Esophagus squamous epithelium (tissue), 5 donors: ENCODE measurements at regions not wholly inside any gene's neighbourhood (a gene's known extent, or its start where the extent isn't known, plus 50 kb on each side); places are given as distances from the start of the nearest gene placed in this dataset.
A peak's percentile ranks its signal among the peaks of the same experiment; 100 is the strongest.

Source experiments
- DNase-seq: peaks from one replicate; lab custom pipeline; 2025; lab: John Stamatoyannopoulos, UW
- H3K27ac ChIP-seq, 4 donors: fragments of 200-600 bp; sonication (generic); one replicate each; pipeline ENCODE4 v1.5.1; 2016 to 2019; ENCODE audit warnings: mild to moderate bottlenecking in 1 of 4
- H3K27me3 ChIP-seq, 4 donors: fragments of 200-600 bp; sonication (generic); 1 replicate in 3 of 4; 2 replicates in 1 of 4; pipeline versions ENCODE4 v1.5.1 to v1.6.0; 2017 to 2021; ENCODE audit warnings: antibody characterized with exemption in 1 of 4
- H3K36me3 ChIP-seq, 3 donors: fragments of 200-600 bp; sonication (generic); one replicate each; pipeline ENCODE4 v1.5.1; 2016 to 2019
- H3K4me1 ChIP-seq, 3 donors: fragments of 200-600 bp; sonication (generic); one replicate each; pipeline ENCODE4 v1.5.1; 2017 to 2019
- H3K4me3 ChIP-seq, 4 donors: fragments of 200-600 bp; sonication (generic); 1 replicate in 3 of 4; 2 replicates in 1 of 4; pipeline ENCODE4 v1.5.1; 2016 to 2019; ENCODE audit warnings: mild to moderate bottlenecking in 2 of 4, moderate library complexity in 1 of 4
- H3K9me3 ChIP-seq, 3 donors: fragments of 200-600 bp; sonication (generic); one replicate each; pipeline ENCODE4 v1.5.1; 2016 to 2019
- POLR2A ChIP-seq, 4 donors: fragments of 450-650 bp; IDR thresholded peaks; one replicate each; pipeline ENCODE4 v1.6.1; 2017; ENCODE audit warnings: antibody characterized with exemption in 4 of 4, mild to moderate bottlenecking in 4 of 4, moderate library complexity in 3 of 4
- WGBS, 2 donors: methylation state at CpG; one replicate each; pipeline ENCODE4 v1.1.5; 2018; 5-methylcytosine and 5-hydroxymethylcytosine counted together
- intact Hi-C: fragments of 100-400 bp; cut with DNase I; formaldehyde crosslinking; loops from one replicate; pipeline ENCODE4 v1.15.0; 2022
- TF ChIP-seq, protein P1 (sequence below), 6 experiments: fragments of 450-650 bp in 4 of 6; fragments of 200-600 bp in 2 of 6; sonication (generic) in 2 of 6; IDR thresholded peaks; one replicate each; pipeline ENCODE4 v1.5.1; 2016 to 2019; ENCODE audit warnings: antibody characterized with exemption in 6 of 6, mild to moderate bottlenecking in 4 of 6, moderate library complexity in 4 of 6
- donor health status: DM: yes; HTN: yes; CAD: no.

DNA sequence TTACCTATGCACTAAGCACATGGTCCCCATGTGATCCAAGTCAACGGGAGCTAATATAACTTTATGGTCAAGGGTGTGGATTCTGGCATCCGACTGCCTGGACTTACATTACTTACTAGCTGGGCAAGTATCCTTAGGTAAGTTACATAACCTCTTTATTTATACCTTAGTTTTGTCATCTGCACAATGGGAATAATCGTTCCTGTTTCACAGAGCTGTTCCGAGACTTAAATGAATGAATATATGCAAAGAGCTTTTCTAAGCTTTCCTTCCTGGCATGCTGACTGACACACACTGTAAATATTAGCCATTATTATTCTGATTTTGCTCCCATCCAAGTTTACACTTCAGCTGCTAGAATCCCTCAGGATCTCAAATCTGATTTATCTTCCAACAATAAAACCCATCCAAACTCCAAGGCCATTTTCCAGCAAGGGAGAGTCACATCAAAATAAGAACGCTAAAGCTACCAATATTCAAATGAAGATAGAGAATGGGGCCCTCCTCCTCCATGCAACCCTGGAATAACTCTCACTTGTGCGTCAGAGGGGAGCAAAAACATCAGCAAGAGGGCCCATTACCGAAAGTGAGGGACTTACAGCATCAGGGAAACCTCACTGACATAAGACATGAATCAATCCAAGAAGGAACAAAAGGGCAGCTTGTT is 115.6 kb upstream of the KAZN start:
- H3K36me3 ChIP-seq = no peaks in the 10 kb centered on the region
- peaks cover 0 to 11% (median 0%) of the 10 kb centered on the region in 3 donors for H3K4me1 ChIP-seq
- H3K4me3 ChIP-seq = no peak overlapping the region
- WGBS, 2 donors = 73 to 80% methylated on average over 7 of the region's 7 CpGs
- H3K27ac ChIP-seq = no peak overlapping the region
- DNase-seq = no peak
- intact Hi-C loops = no loop called here
- no peaks in the 10 kb centered on the region for H3K9me3 ChIP-seq
- no peaks in the 10 kb centered on the region for H3K27me3 ChIP-seq
- TF ChIP-seq, protein P1, sequence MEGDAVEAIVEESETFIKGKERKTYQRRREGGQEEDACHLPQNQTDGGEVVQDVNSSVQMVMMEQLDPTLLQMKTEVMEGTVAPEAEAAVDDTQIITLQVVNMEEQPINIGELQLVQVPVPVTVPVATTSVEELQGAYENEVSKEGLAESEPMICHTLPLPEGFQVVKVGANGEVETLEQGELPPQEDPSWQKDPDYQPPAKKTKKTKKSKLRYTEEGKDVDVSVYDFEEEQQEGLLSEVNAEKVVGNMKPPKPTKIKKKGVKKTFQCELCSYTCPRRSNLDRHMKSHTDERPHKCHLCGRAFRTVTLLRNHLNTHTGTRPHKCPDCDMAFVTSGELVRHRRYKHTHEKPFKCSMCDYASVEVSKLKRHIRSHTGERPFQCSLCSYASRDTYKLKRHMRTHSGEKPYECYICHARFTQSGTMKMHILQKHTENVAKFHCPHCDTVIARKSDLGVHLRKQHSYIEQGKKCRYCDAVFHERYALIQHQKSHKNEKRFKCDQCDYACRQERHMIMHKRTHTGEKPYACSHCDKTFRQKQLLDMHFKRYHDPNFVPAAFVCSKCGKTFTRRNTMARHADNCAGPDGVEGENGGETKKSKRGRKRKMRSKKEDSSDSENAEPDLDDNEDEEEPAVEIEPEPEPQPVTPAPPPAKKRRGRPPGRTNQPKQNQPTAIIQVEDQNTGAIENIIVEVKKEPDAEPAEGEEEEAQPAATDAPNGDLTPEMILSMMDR (IDR thresholded peaks at IDR 0.05) = no peak
- TF ChIP-seq POLR2A (IDR thresholded peaks at IDR 0.05) = no peak

GRCh38 chr1:14485285-14485684 is 113.2 kb upstream of the KAZN start:
- H3K9me3 ChIP-seq = no peaks in the 10 kb centered on the region
- H3K4me3 ChIP-seq = no peak overlapping the region
- no peak for DNase-seq
- H3K4me1 ChIP-seq = peaks cover 0 to 11% (median 0%) of the 10 kb centered on the region in 3 donors
- no peaks in the 10 kb centered on the region for H3K27me3 ChIP-seq
- intact Hi-C loops = no loop called here
- TF ChIP-seq, protein P1 (IDR thresholded peaks at IDR 0.05) = no peak
- TF ChIP-seq POLR2A (IDR thresholded peaks at IDR 0.05) = no peak
- WGBS, 2 donors = 96 to 100% methylated on average over 4 to 5 of the region's 5 CpGs
- H3K27ac ChIP-seq = no peak overlapping the region
- H3K36me3 ChIP-seq = no peaks in the 10 kb centered on the region

DNA sequence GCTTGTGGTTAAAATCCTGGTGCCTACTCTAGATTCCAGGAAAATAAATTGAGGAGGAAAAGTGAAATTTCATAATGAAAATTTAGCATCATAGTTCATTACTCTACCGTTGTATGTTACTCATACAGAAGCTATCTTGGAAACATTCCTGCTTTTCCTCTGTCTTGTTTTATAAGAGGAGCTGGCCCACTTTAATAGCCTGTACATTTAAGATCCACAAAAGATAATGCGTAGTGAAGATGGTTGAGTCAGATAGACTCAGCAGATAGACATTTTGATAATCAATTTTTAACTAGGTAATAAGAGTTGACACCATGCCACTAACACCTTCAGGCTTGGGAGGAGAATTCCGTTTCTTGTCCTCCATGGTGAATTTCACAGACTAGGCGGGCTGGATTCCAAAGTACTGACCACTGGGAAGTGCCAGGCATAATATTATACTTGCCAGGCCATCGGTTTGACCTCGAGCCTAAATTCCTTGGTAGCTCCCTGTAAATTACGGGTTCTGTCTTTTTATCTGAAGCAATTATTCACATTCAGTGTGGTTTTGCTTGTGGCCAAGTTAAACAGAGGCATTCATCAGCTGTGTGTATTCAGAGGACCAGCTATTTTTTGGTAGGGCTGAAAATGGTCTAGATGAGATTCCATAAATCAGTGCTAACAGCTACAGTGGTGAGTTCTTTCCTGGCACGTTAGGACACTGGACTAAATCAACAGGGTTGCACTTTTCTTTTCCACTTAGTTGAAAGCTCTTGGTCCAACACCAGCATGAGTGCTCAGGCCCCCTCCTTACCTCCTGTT is 111.9 kb upstream of the KAZN start:
- no peak overlapping the region for H3K4me3 ChIP-seq
- no peak for DNase-seq
- no peaks in the 10 kb centered on the region for H3K27me3 ChIP-seq
- 39 to 41% methylated on average over 8 of the region's 8 CpGs for WGBS, 2 donors
- intact Hi-C loops = no loop called here
- H3K4me1 ChIP-seq = peaks cover 0 to 11% (median 0%) of the 10 kb centered on the region in 3 donors
- TF ChIP-seq POLR2A (IDR thresholded peaks at IDR 0.05) = no peak
- TF ChIP-seq, protein P1 (IDR thresholded peaks at IDR 0.05) = no peak
- no peaks in the 10 kb centered on the region for H3K36me3 ChIP-seq
- H3K9me3 ChIP-seq = no peaks in the 10 kb centered on the region
- H3K27ac ChIP-seq = peak overlapping the region in 1 of 4 donors; percentile 37

DNA sequence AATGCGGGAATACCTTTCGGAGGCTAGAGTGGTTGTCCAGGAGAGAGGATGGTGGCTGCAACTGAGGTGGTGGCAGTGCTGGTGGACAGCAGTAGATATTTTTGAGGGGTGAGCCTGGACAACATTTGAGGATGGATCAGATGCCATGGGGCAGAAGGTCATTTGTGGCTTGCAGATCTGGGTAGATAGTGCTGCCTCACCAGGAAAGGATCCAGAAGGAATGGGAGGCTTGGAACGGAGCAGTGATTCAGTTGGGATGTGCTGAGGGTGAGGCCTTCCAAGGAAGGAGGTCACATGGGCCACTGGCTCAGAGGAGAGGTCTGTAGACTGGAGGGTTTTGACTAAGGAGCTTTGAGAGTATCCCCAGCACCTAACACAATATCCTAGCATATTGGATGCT is 110.8 kb upstream of the KAZN start:
- H3K36me3 ChIP-seq = no peaks in the 10 kb centered on the region
- H3K4me3 ChIP-seq = no peak overlapping the region
- no peak overlapping the region for H3K27ac ChIP-seq
- intact Hi-C loops = no loop called here
- WGBS, 2 donors = 74 to 82% methylated on average over 3 of the region's 3 CpGs
- peaks cover 0 to 11% (median 0%) of the 10 kb centered on the region in 3 donors for H3K4me1 ChIP-seq
- no peak for DNase-seq
- no peaks in the 10 kb centered on the region for H3K27me3 ChIP-seq
- no peak for TF ChIP-seq POLR2A (IDR thresholded peaks at IDR 0.05)
- TF ChIP-seq, protein P1 (IDR thresholded peaks at IDR 0.05) = no peak
- no peaks in the 10 kb centered on the region for H3K9me3 ChIP-seq

- Histone ChIP-seq H3K27ac (no peak overlapping the region), H3K4me3 (no peak overlapping the region), H3K9me3 (no peaks in the 10 kb centered on the region), H3K36me3 (no peaks in the 10 kb centered on the region), H3K4me1 (peaks cover 2 to 32% (median 5%) of the 10 kb centered on the region in 3 donors), H3K27me3 (peaks cover 0 to 3% (median 0%) of the 10 kb centered on the region in 4 donors)
- WGBS, 2 donors = 41 to 50% methylated on average over 1 of the region's 1 CpG
- intact Hi-C loops = no loop called here
- TF ChIP-seq POLR2A (IDR thresholded peaks at IDR 0.05) = no peak
- TF ChIP-seq, protein P1 (IDR thresholded peaks at IDR 0.05) = no peak
- no peak for DNase-seq
Observed at GRCh38 chr1:14494911-14495310, 103.6 kb upstream of the KAZN start.
